ENCODE measurements at regions not wholly inside any gene's neighbourhood (a gene's known extent, or its start where the extent isn't known, plus 50 kb on each side); places are given as distances from the start of the nearest gene placed in this dataset.

DNA sequence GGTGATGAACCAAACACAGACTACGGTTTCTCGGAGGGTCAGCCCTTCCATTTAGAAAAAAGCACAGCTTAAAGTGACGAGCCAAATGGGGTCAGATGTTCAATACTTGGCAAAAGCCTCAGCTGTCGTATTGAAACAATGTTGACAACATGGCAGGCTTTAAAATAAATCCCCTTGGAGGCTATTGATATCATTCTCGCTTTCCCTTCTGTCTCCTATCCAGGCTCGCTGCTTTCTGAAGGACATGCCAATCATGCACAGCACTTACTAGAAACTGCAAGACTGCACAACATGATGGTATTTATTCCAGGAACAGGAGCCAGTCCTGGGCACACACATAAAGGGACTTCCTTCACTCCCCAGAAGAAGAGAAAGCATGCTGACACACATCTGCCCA lies 137.9 kb downstream of the SLC7A11 start:
- no peak for TF ChIP-seq POLR2AphosphoS5 (IDR thresholded peaks at IDR 0.05; ENCODE audit: low read depth)
- TF ChIP-seq, protein P1, sequence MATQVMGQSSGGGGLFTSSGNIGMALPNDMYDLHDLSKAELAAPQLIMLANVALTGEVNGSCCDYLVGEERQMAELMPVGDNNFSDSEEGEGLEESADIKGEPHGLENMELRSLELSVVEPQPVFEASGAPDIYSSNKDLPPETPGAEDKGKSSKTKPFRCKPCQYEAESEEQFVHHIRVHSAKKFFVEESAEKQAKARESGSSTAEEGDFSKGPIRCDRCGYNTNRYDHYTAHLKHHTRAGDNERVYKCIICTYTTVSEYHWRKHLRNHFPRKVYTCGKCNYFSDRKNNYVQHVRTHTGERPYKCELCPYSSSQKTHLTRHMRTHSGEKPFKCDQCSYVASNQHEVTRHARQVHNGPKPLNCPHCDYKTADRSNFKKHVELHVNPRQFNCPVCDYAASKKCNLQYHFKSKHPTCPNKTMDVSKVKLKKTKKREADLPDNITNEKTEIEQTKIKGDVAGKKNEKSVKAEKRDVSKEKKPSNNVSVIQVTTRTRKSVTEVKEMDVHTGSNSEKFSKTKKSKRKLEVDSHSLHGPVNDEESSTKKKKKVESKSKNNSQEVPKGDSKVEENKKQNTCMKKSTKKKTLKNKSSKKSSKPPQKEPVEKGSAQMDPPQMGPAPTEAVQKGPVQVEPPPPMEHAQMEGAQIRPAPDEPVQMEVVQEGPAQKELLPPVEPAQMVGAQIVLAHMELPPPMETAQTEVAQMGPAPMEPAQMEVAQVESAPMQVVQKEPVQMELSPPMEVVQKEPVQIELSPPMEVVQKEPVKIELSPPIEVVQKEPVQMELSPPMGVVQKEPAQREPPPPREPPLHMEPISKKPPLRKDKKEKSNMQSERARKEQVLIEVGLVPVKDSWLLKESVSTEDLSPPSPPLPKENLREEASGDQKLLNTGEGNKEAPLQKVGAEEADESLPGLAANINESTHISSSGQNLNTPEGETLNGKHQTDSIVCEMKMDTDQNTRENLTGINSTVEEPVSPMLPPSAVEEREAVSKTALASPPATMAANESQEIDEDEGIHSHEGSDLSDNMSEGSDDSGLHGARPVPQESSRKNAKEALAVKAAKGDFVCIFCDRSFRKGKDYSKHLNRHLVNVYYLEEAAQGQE (IDR thresholded peaks at IDR 0.05; ENCODE audit: unreplicated experiment): no peak
- TF ChIP-seq, protein P2, sequence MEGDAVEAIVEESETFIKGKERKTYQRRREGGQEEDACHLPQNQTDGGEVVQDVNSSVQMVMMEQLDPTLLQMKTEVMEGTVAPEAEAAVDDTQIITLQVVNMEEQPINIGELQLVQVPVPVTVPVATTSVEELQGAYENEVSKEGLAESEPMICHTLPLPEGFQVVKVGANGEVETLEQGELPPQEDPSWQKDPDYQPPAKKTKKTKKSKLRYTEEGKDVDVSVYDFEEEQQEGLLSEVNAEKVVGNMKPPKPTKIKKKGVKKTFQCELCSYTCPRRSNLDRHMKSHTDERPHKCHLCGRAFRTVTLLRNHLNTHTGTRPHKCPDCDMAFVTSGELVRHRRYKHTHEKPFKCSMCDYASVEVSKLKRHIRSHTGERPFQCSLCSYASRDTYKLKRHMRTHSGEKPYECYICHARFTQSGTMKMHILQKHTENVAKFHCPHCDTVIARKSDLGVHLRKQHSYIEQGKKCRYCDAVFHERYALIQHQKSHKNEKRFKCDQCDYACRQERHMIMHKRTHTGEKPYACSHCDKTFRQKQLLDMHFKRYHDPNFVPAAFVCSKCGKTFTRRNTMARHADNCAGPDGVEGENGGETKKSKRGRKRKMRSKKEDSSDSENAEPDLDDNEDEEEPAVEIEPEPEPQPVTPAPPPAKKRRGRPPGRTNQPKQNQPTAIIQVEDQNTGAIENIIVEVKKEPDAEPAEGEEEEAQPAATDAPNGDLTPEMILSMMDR (conservative IDR thresholded peaks at IDR 0.05; ENCODE audit: low read depth in 2 of 2): no peak
- no peak for TF ChIP-seq EZH2 (IDR thresholded peaks at IDR 0.05; ENCODE audit: low read depth, unreplicated experiment)
